ENCODE measurements at regions not wholly inside any gene's neighbourhood (a gene's known extent, or its start where the extent isn't known, plus 50 kb on each side); places are given as distances from the start of the nearest gene placed in this dataset.

GRCh38 chr6:164108869-164109769, 694.6 kb downstream of the QKI start:
- no peak for DNase-seq (ENCODE audit: low read depth)

- no peak for DNase-seq (ENCODE audit: low read depth)
These were observed 693.6 kb downstream of the QKI start for GRCh38 chr6:164108092-164108491.

GRCh38 chr6:164107297-164107995, 692.9 kb downstream of the QKI start:
- no peak for DNase-seq (ENCODE audit: low read depth)

GRCh38 chr6:164106345-164106769, 691.8 kb downstream of the QKI start:
- no peak for DNase-seq (ENCODE audit: low read depth)

GRCh38 chr6:164105705-164106104, 691.2 kb downstream of the QKI start:
- no peak for DNase-seq (ENCODE audit: low read depth)

GRCh38 chr6:164104432-164104831, 689.9 kb downstream of the QKI start:
- DNase-seq (ENCODE audit: low read depth) = no peak

GRCh38 chr6:164102693-164103092, 688.2 kb downstream of the QKI start:
- DNase-seq (ENCODE audit: low read depth) = no peak

GRCh38 chr6:164101859-164102258, 687.3 kb downstream of the QKI start:
- DNase-seq (ENCODE audit: low read depth) = no peak

- no peak for DNase-seq (ENCODE audit: low read depth)
These were observed 684.8 kb downstream of the QKI start for GRCh38 chr6:164099269-164099865.

- DNase-seq (ENCODE audit: low read depth) = no peak
These were observed 684.3 kb downstream of the QKI start for GRCh38 chr6:164098857-164099267.

- peak; percentile 64 for DNase-seq (ENCODE audit: low read depth)
These were observed 683.3 kb downstream of the QKI start for GRCh38 chr6:164097551-164098398.

GRCh38 chr6:164097056-164097455, 682.5 kb downstream of the QKI start:
- DNase-seq (ENCODE audit: low read depth) = no peak

GRCh38 chr6:164095056-164095455, 680.5 kb downstream of the QKI start:
- DNase-seq (ENCODE audit: low read depth) = peak; percentile 49

GRCh38 chr6:164087870-164088269, 673.4 kb downstream of the QKI start:
- no peak for DNase-seq (ENCODE audit: low read depth)

- no peak for DNase-seq (ENCODE audit: low read depth)
These were observed 672.7 kb downstream of the QKI start for GRCh38 chr6:164087211-164087610.

GRCh38 chr6:164086076-164086887, 671.8 kb downstream of the QKI start:
- DNase-seq (ENCODE audit: low read depth) = no peak

GRCh38 chr6:164085091-164086075, 670.9 kb downstream of the QKI start:
- peak; percentile 8 for DNase-seq (ENCODE audit: low read depth)

- DNase-seq (ENCODE audit: low read depth) = no peak
These were observed 664.7 kb downstream of the QKI start for GRCh38 chr6:164079275-164079600.

- no peak for DNase-seq (ENCODE audit: low read depth)
These were observed 664.2 kb downstream of the QKI start for GRCh38 chr6:164078532-164079274.

Data from renal cortical epithelial cell (primary cell).